ENCODE measurements at regions not wholly inside any gene's neighbourhood (a gene's known extent, or its start where the extent isn't known, plus 50 kb on each side); places are given as distances from the start of the nearest gene placed in this dataset.
A peak's percentile ranks its signal among the peaks of the same experiment; 100 is the strongest.

DNA sequence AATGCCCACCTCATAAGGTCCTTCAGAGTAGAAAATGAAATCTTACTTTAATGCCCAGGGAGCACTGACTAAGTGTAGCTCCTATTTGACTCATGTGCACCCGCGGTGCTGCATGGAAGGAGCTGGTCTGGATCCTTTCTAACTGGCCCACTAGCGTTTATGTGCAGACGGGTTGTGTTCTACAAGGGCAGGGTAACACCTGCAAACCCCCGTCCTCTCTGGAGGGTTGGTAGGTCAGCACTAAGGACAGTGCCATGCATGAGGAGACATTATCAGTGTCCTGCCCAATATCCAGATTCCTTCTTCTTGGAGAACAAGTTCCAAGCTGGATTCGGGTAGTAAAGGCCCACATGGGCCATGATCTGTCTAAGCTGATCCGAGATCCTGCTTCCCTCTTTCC lies 140.3 kb downstream of the ANKRD60 start:
- DNase-seq (ENCODE audit: low read depth in 1 of 2, low spot score in 1 of 2) (no peak), ATAC-seq (no peak), FAIRE-seq (no peak)
- Histone ChIP-seq H3K4me1 (0 out of 3 replicates have a peak, but pooled peaks cover 3% of the 10 kb centered on the region), H3K9me3 (no peaks in the 10 kb centered on the region), H3K4me3 (no peak overlapping the region), H3K27ac (peak overlapping the region in 1 of 2 experiments; percentile 66; a peak in 4 of 6 replicates), H3K4me2 (no peak overlapping the region)
- TF ChIP-seq, protein P1, sequence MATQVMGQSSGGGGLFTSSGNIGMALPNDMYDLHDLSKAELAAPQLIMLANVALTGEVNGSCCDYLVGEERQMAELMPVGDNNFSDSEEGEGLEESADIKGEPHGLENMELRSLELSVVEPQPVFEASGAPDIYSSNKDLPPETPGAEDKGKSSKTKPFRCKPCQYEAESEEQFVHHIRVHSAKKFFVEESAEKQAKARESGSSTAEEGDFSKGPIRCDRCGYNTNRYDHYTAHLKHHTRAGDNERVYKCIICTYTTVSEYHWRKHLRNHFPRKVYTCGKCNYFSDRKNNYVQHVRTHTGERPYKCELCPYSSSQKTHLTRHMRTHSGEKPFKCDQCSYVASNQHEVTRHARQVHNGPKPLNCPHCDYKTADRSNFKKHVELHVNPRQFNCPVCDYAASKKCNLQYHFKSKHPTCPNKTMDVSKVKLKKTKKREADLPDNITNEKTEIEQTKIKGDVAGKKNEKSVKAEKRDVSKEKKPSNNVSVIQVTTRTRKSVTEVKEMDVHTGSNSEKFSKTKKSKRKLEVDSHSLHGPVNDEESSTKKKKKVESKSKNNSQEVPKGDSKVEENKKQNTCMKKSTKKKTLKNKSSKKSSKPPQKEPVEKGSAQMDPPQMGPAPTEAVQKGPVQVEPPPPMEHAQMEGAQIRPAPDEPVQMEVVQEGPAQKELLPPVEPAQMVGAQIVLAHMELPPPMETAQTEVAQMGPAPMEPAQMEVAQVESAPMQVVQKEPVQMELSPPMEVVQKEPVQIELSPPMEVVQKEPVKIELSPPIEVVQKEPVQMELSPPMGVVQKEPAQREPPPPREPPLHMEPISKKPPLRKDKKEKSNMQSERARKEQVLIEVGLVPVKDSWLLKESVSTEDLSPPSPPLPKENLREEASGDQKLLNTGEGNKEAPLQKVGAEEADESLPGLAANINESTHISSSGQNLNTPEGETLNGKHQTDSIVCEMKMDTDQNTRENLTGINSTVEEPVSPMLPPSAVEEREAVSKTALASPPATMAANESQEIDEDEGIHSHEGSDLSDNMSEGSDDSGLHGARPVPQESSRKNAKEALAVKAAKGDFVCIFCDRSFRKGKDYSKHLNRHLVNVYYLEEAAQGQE (IDR thresholded peaks at IDR 0.05) = peak; percentile 57; the same call in 1 of the 2 replicates
- TF ChIP-seq, protein P2, sequence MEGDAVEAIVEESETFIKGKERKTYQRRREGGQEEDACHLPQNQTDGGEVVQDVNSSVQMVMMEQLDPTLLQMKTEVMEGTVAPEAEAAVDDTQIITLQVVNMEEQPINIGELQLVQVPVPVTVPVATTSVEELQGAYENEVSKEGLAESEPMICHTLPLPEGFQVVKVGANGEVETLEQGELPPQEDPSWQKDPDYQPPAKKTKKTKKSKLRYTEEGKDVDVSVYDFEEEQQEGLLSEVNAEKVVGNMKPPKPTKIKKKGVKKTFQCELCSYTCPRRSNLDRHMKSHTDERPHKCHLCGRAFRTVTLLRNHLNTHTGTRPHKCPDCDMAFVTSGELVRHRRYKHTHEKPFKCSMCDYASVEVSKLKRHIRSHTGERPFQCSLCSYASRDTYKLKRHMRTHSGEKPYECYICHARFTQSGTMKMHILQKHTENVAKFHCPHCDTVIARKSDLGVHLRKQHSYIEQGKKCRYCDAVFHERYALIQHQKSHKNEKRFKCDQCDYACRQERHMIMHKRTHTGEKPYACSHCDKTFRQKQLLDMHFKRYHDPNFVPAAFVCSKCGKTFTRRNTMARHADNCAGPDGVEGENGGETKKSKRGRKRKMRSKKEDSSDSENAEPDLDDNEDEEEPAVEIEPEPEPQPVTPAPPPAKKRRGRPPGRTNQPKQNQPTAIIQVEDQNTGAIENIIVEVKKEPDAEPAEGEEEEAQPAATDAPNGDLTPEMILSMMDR (IDR thresholded peaks at IDR 0.05) = no peak
- POLR2A ChIA-PET = interaction anchor here (1.1 to 1.2 kb wide), 2 partner anchors 316 to 378 kb away, joined by 3 to 4 read pairs; partner anchors contain the start of gene PMEPA1
- CTCF ChIA-PET = interaction anchor here (0.6 to 4.8 kb wide), 22 partner anchors 8 to 492 kb away, joined by 3 to 41 read pairs (median 5); no protein-coding TSS in a partner anchor
- WGBS (ENCODE audit: missing lambda C conversion rate) = 69% methylated on average over 7 of the region's 7 CpGs

DNA sequence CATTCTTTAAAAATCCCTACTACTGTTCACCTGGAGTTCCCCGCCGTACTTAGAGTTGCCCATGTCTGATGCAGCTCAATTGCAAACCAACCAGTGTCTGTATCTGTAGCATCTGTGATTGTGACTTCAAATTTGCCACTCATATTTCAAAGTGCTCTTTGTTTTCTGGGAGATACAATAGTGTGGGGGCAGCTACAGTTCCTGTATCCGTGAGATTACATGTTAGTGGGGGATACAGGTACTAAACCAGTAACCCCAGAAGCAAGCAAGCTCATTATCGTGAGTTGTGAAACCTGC lies 140.9 kb downstream of the ANKRD60 start:
- ATAC-seq = no peak
- ChIA-PET CTCF (interaction anchor here (0.7 to 4.8 kb wide), 45 partner anchors 8 to 491 kb away, joined by 3 to 41 read pairs (median 4); no protein-coding TSS in a partner anchor), POLR2A (interaction anchor here (0.8 to 1.2 kb wide), 2 partner anchors 315 to 368 kb away, joined by 3 to 4 read pairs; no protein-coding TSS in a partner anchor)
- TF ChIP-seq BHLHE40 (IDR thresholded peaks at IDR 0.05; ENCODE audit: low read depth, low read length) (no peak), POLR2A (IDR thresholded peaks at IDR 0.05; ENCODE audit: low read length) (no peak), CEBPB (IDR thresholded peaks at IDR 0.05) (no peak), ZC3H11A (IDR thresholded peaks at IDR 0.05) (no peak), TFCP2L1 (CRISPR knock-in tag; IDR thresholded peaks at IDR 0.05) (no peak)
- TF ChIP-seq, protein P3, sequence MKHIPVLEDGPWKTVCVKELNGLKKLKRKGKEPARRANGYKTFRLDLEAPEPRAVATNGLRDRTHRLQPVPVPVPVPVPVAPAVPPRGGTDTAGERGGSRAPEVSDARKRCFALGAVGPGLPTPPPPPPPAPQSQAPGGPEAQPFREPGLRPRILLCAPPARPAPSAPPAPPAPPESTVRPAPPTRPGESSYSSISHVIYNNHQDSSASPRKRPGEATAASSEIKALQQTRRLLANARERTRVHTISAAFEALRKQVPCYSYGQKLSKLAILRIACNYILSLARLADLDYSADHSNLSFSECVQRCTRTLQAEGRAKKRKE (CRISPR knock-in tag; IDR thresholded peaks at IDR 0.05; ENCODE audit: low read depth) = no peak
- TF ChIP-seq, protein P4, sequence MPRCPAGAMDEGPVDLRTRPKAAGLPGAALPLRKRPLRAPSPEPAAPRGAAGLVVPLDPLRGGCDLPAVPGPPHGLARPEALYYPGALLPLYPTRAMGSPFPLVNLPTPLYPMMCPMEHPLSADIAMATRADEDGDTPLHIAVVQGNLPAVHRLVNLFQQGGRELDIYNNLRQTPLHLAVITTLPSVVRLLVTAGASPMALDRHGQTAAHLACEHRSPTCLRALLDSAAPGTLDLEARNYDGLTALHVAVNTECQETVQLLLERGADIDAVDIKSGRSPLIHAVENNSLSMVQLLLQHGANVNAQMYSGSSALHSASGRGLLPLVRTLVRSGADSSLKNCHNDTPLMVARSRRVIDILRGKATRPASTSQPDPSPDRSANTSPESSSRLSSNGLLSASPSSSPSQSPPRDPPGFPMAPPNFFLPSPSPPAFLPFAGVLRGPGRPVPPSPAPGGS (IDR thresholded peaks at IDR 0.05) = no peak
- H3K4me2 ChIP-seq = no peak overlapping the region
- H3K4me3 ChIP-seq = no peak overlapping the region
- DNase-seq (ENCODE audit: low read depth in 1 of 2, low spot score in 1 of 2) = no peak
- H3K4me1 ChIP-seq = peaks cover 3% of the 10 kb centered on the region; the same call in 1 of the 3 replicates
- H3K9me3 ChIP-seq = no peaks in the 10 kb centered on the region
- FAIRE-seq = no peak
- H3K27ac ChIP-seq = peak overlapping the region; percentile 42 to 66; a peak in 5 of 6 replicates
- 54% methylated on average over 4 of the region's 4 CpGs for WGBS (ENCODE audit: missing lambda C conversion rate)

DNA sequence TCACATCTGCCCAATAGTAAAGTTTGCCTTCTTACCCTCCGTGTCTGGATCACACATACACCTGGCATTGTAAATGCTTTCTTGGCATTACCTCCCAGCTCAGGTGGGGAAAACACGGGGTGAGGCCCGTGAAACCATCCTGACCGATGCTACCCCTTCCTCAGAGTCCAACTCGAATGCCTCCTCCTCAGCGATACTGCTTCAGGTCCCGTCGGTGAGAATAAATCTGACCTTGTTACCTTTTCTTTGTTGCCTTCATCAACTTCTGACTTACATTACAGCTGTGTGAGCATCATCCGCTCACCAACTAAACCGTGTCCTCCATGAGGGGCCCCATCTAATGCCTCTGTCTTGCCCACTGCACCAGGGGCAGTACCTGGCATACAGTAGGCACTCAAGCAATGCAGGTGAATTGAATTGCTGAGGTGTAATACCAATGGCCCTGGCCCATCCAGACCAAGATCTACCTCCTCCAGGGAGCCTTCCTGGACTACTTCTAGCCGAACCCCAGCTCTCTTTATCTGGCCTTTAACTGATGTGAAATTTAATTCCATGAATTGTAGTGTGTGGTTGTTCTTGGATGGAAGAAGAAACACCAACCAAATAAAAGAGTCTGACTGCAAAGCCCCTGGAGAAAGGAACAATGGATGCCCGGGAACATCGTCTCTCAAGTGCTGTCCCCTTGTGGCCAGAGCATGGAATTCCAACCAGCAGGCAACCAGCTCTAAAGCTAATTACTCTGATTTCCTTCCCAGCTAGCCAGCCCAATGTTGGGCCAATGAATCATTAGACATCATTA lies 141.5 kb downstream of the ANKRD60 start:
- no peak for FAIRE-seq
- Histone ChIP-seq H3K4me2 (no peak overlapping the region), H3K27ac (peak overlapping the region; percentile 42 to 70), H3K9me3 (no peaks in the 10 kb centered on the region), H3K4me1 (peaks cover 8% of the 10 kb centered on the region), H3K4me3 (no peak overlapping the region)
- POLR2A ChIA-PET = interaction anchor here (0.8 to 1.2 kb wide), 2 partner anchors 314 to 367 kb away, joined by 3 to 4 read pairs; no protein-coding TSS in a partner anchor
- WGBS (ENCODE audit: missing lambda C conversion rate) = 72% methylated on average over 13 of the region's 13 CpGs
- TF ChIP-seq MYC (IDR thresholded peaks at IDR 0.05; ENCODE audit: borderline replicate concordance, low read length) (no peak), SMC3 (IDR thresholded peaks at IDR 0.05) (peak; percentile 89), RFX5 (IDR thresholded peaks at IDR 0.05) (no peak), TP53 (CRISPR knock-in tag; IDR thresholded peaks at IDR 0.05) (no peak), ZFP36 (IDR thresholded peaks at IDR 0.05; ENCODE audit: borderline replicate concordance, partially characterized antibody) (peak; percentile 91), RAD21 (conservative IDR thresholded peaks at IDR 0.05 in 1 of 2, IDR thresholded peaks at IDR 0.05 in 1 of 2) (peak; percentile 83 to 89), ZSCAN20 (CRISPR knock-in tag; IDR thresholded peaks at IDR 0.05) (no peak), HEYL (CRISPR knock-in tag; IDR thresholded peaks at IDR 0.05) (no peak), CHD4 (IDR thresholded peaks at IDR 0.05; ENCODE audit: borderline replicate concordance) (no peak)
- TF ChIP-seq, protein P2 (IDR thresholded peaks at IDR 0.05) = peak; percentile 76
- TF ChIP-seq, protein P5, sequence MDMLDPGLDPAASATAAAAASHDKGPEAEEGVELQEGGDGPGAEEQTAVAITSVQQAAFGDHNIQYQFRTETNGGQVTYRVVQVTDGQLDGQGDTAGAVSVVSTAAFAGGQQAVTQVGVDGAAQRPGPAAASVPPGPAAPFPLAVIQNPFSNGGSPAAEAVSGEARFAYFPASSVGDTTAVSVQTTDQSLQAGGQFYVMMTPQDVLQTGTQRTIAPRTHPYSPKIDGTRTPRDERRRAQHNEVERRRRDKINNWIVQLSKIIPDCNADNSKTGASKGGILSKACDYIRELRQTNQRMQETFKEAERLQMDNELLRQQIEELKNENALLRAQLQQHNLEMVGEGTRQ (IDR thresholded peaks at IDR 0.05) = no peak
- peak; percentile 56 to 57 for DNase-seq (ENCODE audit: low read depth in 1 of 2, low spot score in 1 of 2)
- CTCF ChIA-PET = interaction anchor here (0.6 to 4.8 kb wide), 46 partner anchors 8 to 558 kb away, joined by 3 to 41 read pairs (median 4); no protein-coding TSS in a partner anchor
- peak in 1 of 2 experiments; percentile 76; a peak in 3 of 6 replicates for ATAC-seq

All from A549 (cell line).